ENCODE measurements at regions not wholly inside any gene's neighbourhood (a gene's known extent, or its start where the extent isn't known, plus 50 kb on each side); places are given as distances from the start of the nearest gene placed in this dataset.

DNA sequence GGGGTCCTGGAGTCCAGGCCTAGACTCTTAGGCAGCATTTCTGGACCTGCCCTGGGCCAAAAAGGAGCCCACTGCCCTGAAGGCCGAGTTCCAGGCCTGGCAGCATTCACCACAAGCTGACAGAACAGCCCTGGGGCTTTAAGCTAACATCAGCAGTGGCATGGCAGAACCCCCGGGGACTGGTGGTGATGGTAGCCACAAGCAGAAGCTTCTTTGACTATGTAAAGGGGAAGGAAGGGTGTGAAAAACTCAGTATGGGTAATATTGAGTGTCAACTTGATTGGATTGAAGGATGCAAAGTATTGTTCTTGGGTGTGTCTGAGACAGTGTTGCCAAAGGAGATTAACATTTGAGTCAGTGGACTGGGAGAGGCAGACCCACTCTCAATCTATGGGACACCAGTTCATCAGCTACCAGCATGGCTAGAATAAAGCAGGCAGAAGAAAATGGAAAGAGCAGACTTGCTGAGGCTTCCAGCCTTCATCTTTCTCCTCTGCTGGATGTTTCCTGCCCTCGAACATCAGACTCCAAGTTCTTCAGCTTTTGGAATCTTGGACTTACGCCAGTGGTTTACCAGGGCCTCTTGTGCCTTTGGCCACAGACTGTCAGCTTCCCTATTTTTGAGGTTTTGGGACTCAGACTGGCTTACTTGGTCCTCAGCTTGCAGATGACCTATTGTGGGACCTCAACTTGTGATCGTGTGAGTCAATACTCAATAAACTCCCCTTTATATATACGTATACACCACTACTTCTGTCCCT lies 661.0 kb upstream of the C9orf72 start:
- H3K36me3 ChIP-seq (replicated peaks; ENCODE audit: low read depth, low read length) = no peaks in the 10 kb centered on the region
- H3K9me3 ChIP-seq (ENCODE audit: insufficient read depth, low read length) = no peaks in the 10 kb centered on the region
- no peak overlapping the region for H3K4me2 ChIP-seq (ENCODE audit: low read length)
- H3K4me3 ChIP-seq (ENCODE audit: low read length) = no peak overlapping the region
- no peaks in the 10 kb centered on the region for H4K20me1 ChIP-seq (ENCODE audit: insufficient read depth, low read length)
- H3K9ac ChIP-seq (ENCODE audit: low read length) = no peak overlapping the region
- no peaks in the 10 kb centered on the region for H3K4me1 ChIP-seq (ENCODE audit: low read length)
- H3K27me3 ChIP-seq (ENCODE audit: low read depth, low read length) = no peaks in the 10 kb centered on the region
- no peak overlapping the region for H2AFZ ChIP-seq (ENCODE audit: low read depth, low read length)
- H3K79me2 ChIP-seq (ENCODE audit: low read length) = no peaks in the 10 kb centered on the region
- TF ChIP-seq EZH2phosphoT487 (IDR thresholded peaks at IDR 0.05; ENCODE audit: low read depth) = no peak
- TF ChIP-seq, protein P1, sequence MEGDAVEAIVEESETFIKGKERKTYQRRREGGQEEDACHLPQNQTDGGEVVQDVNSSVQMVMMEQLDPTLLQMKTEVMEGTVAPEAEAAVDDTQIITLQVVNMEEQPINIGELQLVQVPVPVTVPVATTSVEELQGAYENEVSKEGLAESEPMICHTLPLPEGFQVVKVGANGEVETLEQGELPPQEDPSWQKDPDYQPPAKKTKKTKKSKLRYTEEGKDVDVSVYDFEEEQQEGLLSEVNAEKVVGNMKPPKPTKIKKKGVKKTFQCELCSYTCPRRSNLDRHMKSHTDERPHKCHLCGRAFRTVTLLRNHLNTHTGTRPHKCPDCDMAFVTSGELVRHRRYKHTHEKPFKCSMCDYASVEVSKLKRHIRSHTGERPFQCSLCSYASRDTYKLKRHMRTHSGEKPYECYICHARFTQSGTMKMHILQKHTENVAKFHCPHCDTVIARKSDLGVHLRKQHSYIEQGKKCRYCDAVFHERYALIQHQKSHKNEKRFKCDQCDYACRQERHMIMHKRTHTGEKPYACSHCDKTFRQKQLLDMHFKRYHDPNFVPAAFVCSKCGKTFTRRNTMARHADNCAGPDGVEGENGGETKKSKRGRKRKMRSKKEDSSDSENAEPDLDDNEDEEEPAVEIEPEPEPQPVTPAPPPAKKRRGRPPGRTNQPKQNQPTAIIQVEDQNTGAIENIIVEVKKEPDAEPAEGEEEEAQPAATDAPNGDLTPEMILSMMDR (IDR thresholded peaks at IDR 0.05; ENCODE audit: low read depth, low read length) = no peak
- no peak overlapping the region for H3K27ac ChIP-seq (ENCODE audit: low read length)

DNA sequence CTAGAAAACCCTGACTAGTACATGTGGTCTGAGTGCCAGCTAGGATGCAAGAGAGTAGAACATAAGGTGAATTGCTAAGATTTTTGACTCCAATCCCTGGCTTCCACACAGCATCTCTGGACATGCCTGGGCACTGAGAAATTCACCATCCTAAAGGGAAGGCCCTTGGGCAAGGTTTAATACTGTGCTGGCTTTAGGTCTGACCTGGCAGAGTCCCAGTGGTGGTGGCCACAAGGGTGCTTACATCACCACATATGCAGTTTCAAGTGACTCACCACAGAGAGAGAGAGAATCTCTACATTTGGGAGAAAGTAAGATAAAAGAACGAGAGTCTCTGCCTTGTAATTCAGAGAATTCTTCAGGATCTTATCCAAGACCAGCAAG lies 661.6 kb upstream of the C9orf72 start:
- Histone ChIP-seq H3K27me3 (ENCODE audit: low read depth, low read length) (no peaks in the 10 kb centered on the region), H3K36me3 (replicated peaks; ENCODE audit: low read depth, low read length) (no peaks in the 10 kb centered on the region), H3K4me1 (ENCODE audit: low read length) (no peaks in the 10 kb centered on the region), H3K27ac (ENCODE audit: low read length) (no peak overlapping the region), H3K4me2 (ENCODE audit: low read length) (no peak overlapping the region), H3K4me3 (ENCODE audit: low read length) (no peak overlapping the region), H2AFZ (ENCODE audit: low read depth, low read length) (no peak overlapping the region), H4K20me1 (ENCODE audit: insufficient read depth, low read length) (no peaks in the 10 kb centered on the region), H3K9ac (ENCODE audit: low read length) (no peak overlapping the region), H3K79me2 (ENCODE audit: low read length) (no peaks in the 10 kb centered on the region), H3K9me3 (ENCODE audit: insufficient read depth, low read length) (no peaks in the 10 kb centered on the region)
- no peak for TF ChIP-seq EZH2phosphoT487 (IDR thresholded peaks at IDR 0.05; ENCODE audit: low read depth)
- TF ChIP-seq, protein P1 (IDR thresholded peaks at IDR 0.05; ENCODE audit: low read depth, low read length) = no peak

DNA sequence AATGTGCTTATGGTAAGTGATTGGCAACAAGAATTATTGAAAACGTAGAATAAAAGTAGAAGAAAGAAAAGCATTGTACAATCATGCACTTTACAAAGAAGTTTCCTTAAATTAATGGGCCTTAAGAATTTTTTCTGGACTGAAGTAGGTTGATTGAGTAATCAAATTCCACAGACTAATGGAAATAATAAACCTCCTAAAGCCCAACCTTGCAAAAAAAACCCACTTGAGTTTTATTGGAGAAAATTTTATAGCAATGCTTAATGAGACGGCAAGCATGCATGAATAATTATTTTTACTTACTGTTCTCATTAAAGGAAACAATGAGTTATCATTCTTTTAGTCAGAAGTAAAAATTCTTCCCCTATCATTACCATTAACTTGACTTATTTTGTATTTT lies 676.1 kb upstream of the C9orf72 start:
- no peaks in the 10 kb centered on the region for H4K20me1 ChIP-seq (ENCODE audit: insufficient read depth, low read length)
- no peaks in the 10 kb centered on the region for H3K4me1 ChIP-seq (ENCODE audit: low read length)
- no peak overlapping the region for H3K27ac ChIP-seq (ENCODE audit: low read length)
- H2AFZ ChIP-seq (ENCODE audit: low read depth, low read length) = no peak overlapping the region
- TF ChIP-seq, protein P1 (IDR thresholded peaks at IDR 0.05; ENCODE audit: low read depth, low read length) = no peak
- TF ChIP-seq EZH2phosphoT487 (IDR thresholded peaks at IDR 0.05; ENCODE audit: low read depth) = no peak
- no peak overlapping the region for H3K4me2 ChIP-seq (ENCODE audit: low read length)
- no peaks in the 10 kb centered on the region for H3K27me3 ChIP-seq (ENCODE audit: low read depth, low read length)
- H3K36me3 ChIP-seq (replicated peaks; ENCODE audit: low read depth, low read length) = no peaks in the 10 kb centered on the region
- H3K4me3 ChIP-seq (ENCODE audit: low read length) = no peak overlapping the region
- H3K9me3 ChIP-seq (ENCODE audit: insufficient read depth, low read length) = no peaks in the 10 kb centered on the region
- no peak overlapping the region for H3K9ac ChIP-seq (ENCODE audit: low read length)
- H3K79me2 ChIP-seq (ENCODE audit: low read length) = no peaks in the 10 kb centered on the region

DNA sequence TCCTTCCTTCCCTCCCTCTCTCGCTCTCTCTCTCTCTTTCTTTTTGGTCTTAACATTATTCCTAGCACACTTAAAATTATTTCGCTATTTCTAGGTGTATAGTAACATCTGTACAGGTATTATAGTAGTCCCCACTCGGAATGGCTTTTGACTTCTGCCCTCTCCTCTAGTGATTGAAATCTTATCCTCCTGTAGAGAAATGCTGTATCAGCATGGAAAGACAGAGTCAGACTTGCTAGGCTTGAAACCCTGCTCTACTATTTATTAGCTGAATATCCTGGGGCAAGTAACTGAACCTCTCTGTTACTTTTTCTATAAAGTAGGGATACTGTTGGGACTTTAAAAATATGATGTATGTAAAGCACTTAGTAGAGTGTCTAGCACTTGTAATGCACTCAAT lies 681.9 kb upstream of the C9orf72 start:
- no peak for TF ChIP-seq EZH2phosphoT487 (IDR thresholded peaks at IDR 0.05; ENCODE audit: low read depth)
- TF ChIP-seq, protein P1 (IDR thresholded peaks at IDR 0.05; ENCODE audit: low read depth, low read length) = no peak
- H3K27me3 ChIP-seq (ENCODE audit: low read depth, low read length) = no peaks in the 10 kb centered on the region
- no peaks in the 10 kb centered on the region for H3K79me2 ChIP-seq (ENCODE audit: low read length)
- H3K4me1 ChIP-seq (ENCODE audit: low read length) = no peaks in the 10 kb centered on the region
- no peak overlapping the region for H3K27ac ChIP-seq (ENCODE audit: low read length)
- no peak overlapping the region for H3K4me2 ChIP-seq (ENCODE audit: low read length)
- H2AFZ ChIP-seq (ENCODE audit: low read depth, low read length) = no peak overlapping the region
- H3K9ac ChIP-seq (ENCODE audit: low read length) = no peak overlapping the region
- H4K20me1 ChIP-seq (ENCODE audit: insufficient read depth, low read length) = no peaks in the 10 kb centered on the region
- H3K4me3 ChIP-seq (ENCODE audit: low read length) = no peak overlapping the region
- H3K9me3 ChIP-seq (ENCODE audit: insufficient read depth, low read length) = no peaks in the 10 kb centered on the region
- H3K36me3 ChIP-seq (replicated peaks; ENCODE audit: low read depth, low read length) = no peaks in the 10 kb centered on the region
